Hepatocyte (in vitro differentiated cells): ENCODE measurements at regions not wholly inside any gene's neighbourhood (a gene's known extent, or its start where the extent isn't known, plus 50 kb on each side); places are given as distances from the start of the nearest gene placed in this dataset.

Experiments
- CTCF ChIP-seq: fragments of 200-600 bp; sonication (generic); IDR thresholded peaks from 2 replicates; pipeline ENCODE4 v1.5.1; 2016; ENCODE audit warnings: antibody characterized with exemption, mild to moderate bottlenecking; ENCODE audit not compliant: poor library complexity
- EZH2 ChIP-seq: fragments of 200-600 bp; sonication (generic); IDR thresholded peaks from 2 replicates; pipeline ENCODE4 v1.6.1; 2016; ENCODE audit warnings: antibody characterized with exemption, mild to moderate bottlenecking, borderline replicate concordance
- EZH2phosphoT487 ChIP-seq: fragments of 200-600 bp; sonication (generic); IDR thresholded peaks from one replicate; pipeline ENCODE4 v1.6.1; 2018; ENCODE audit warnings: antibody characterized with exemption, mild to moderate bottlenecking, low read depth, moderate library complexity; ENCODE audit not compliant: unreplicated experiment, severe bottlenecking

GRCh38 chr2:132279344-132279743 lies 117.6 kb upstream of the ANKRD30BL start:
- TF ChIP-seq CTCF, result no peak
- no peak for TF ChIP-seq EZH2phosphoT487
- no peak for TF ChIP-seq EZH2
